HUES64 (cell line): ENCODE measurements at regions not wholly inside any gene's neighbourhood (a gene's known extent, or its start where the extent isn't known, plus 50 kb on each side); places are given as distances from the start of the nearest gene placed in this dataset.

Experiments used
- H3K27ac ChIP-seq: 2 replicates; pipeline ENCODE4 v1.7.0; 2013; ENCODE audit warnings: low read depth, low read length, inconsistent platforms
- H3K27me3 ChIP-seq: 2 replicates; pipeline ENCODE4 v1.6.1; 2013; ENCODE audit warnings: mild to moderate bottlenecking, low read length; ENCODE audit not compliant: insufficient read depth
- H3K36me3 ChIP-seq: 2 replicates; pipeline ENCODE4 v1.6.1; 2013; ENCODE audit warnings: mild to moderate bottlenecking, low read length; ENCODE audit not compliant: insufficient read depth
- H3K4me1 ChIP-seq: 2 replicates; pipeline ENCODE4 v1.6.1; 2013; ENCODE audit warnings: mild to moderate bottlenecking, low read length, moderate library complexity; ENCODE audit not compliant: insufficient read depth
- H3K4me3 ChIP-seq: 2 replicates; pipeline ENCODE4 v1.5.1; 2013; ENCODE audit warnings: mild to moderate bottlenecking, low read length, moderate library complexity
- H3K9ac ChIP-seq: 2 replicates; pipeline ENCODE4 v1.6.1; 2013; ENCODE audit warnings: mild to moderate bottlenecking, low read depth, low read length
- H3K9me3 ChIP-seq: 2 replicates; pipeline ENCODE4 v1.6.1; 2013; ENCODE audit warnings: low read depth, low read length; ENCODE audit not compliant: insufficient read depth
- WGBS: fragments of 150-250, 120-280 bp; methylation state at CpG from one replicate; pipeline ENCODE4 v1.1.7; 2013; ENCODE audit warnings: missing lambda C conversion rate; 5-methylcytosine and 5-hydroxymethylcytosine counted together

DNA sequence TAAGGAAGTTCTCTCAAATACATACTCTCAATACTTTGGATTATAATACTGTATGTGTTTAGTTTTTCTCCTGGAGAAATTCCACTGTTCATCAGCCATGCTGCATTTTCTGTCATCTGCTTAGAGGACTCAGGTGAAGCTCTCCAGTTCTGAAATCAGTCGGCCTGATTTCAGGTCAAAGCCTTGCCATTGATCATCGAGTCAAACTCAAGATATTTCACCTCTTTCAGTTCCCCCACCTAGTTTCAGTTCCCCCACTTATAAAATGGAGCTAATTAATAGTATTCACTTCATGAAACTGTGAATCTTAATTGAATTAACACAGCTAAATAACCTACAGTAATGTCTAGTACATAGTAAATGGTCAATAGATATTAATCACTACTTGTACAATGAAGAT is 75.3 kb upstream of the L3MBTL4 start:
- Histone ChIP-seq H3K4me3 (no peak overlapping the region), H3K27me3 (no peaks in the 10 kb centered on the region), H3K36me3 (no peaks in the 10 kb centered on the region), H3K4me1 (peaks cover 34% of the 10 kb centered on the region), H3K27ac (no peak overlapping the region), H3K9me3 (no peaks in the 10 kb centered on the region), H3K9ac (no peak overlapping the region)
- WGBS, result 93% methylated on average over 2 of the region's 2 CpGs

- Histone ChIP-seq H3K4me1 (peaks cover 12% of the 10 kb centered on the region), H3K27ac (no peak overlapping the region), H3K36me3 (no peaks in the 10 kb centered on the region), H3K9me3 (no peaks in the 10 kb centered on the region), H3K4me3 (no peak overlapping the region), H3K9ac (no peak overlapping the region), H3K27me3 (no peaks in the 10 kb centered on the region)
- 94% methylated on average over 5 of the region's 5 CpGs for WGBS
Measured at GRCh38 chr18:6493194-6493593, 78.5 kb upstream of the L3MBTL4 start.

DNA sequence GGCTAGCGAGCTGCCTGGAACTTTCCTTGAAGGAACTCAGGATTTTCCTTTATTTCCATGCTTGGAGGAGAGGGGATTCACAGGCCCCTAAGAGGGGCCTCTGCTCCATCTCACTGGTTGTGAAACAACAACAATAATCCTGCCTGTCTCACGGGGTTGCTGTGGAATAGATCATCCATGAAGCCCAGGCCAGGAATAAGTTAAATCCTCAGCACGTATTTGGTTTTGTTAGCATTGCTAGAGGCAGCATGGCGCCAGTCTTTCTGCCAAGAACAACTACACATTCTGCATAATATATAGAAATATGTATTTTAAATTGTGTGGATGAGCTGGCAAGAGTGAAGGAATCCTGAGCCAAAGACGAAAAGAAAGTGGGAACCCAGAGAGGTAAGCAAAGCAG is 80.8 kb upstream of the L3MBTL4 start:
- no peaks in the 10 kb centered on the region for H3K36me3 ChIP-seq
- no peaks in the 10 kb centered on the region for H3K27me3 ChIP-seq
- H3K9ac ChIP-seq, result no peak overlapping the region
- WGBS, result 96% methylated on average over 5 of the region's 5 CpGs
- H3K4me3 ChIP-seq, result no peak overlapping the region
- H3K27ac ChIP-seq, result no peak overlapping the region
- H3K4me1 ChIP-seq, result no peaks in the 10 kb centered on the region
- no peaks in the 10 kb centered on the region for H3K9me3 ChIP-seq

DNA sequence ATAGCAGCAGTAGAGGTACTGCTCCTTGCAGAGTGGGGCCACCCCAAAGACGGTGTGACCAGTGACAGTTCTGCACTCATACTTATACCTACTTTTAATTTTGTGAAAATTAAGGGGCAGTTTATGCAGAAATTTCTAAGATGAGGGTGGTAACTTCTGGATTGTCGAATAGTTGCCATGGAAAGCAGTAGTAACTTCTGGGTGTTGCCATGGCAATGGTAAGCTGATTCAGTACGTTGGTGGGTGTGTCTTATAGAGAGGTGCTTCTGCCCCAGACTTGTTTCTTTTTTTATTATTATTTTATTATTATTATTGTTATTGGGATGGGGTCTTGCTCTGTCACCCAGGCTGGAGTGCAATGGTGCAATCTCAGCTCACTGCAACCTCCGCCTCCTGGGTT is 82.8 kb upstream of the L3MBTL4 start:
- WGBS, result 96% methylated on average over 3 of the region's 4 CpGs
- Histone ChIP-seq H3K27ac (no peak overlapping the region), H3K9ac (no peak overlapping the region), H3K9me3 (no peaks in the 10 kb centered on the region), H3K36me3 (no peaks in the 10 kb centered on the region), H3K27me3 (no peaks in the 10 kb centered on the region), H3K4me3 (no peak overlapping the region), H3K4me1 (peaks cover 11% of the 10 kb centered on the region)

DNA sequence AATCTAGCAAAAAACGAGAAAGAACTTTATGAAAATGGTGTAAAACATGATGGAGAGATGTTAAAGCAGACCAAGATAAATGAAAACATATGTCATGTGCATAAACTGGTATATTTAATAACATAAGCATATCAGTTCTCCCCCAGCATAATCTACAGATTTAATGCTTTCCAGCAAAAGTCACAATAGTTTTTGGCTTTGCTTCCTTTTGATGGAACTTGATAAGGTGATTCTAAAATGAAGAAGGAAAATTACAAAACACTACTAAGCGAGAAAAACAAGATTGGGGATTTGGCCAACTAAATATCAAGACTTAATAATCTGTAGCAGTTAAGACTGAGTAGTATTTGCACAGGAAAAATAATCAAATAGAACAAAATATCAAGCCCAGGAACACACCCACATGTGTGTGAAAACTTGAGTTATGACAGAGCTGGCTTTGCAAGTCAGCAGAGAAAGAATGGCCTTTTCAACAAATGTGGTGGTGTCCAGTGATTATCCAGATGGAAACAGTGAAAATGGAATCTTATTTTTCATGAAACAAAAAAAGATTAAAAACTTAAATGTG is 83.7 kb upstream of the L3MBTL4 start:
- H3K27ac ChIP-seq, result no peak overlapping the region
- no peaks in the 10 kb centered on the region for H3K36me3 ChIP-seq
- H3K27me3 ChIP-seq, result no peaks in the 10 kb centered on the region
- peaks cover 13% of the 10 kb centered on the region for H3K4me1 ChIP-seq
- WGBS, result no CpG with 5 or more reads among the region's 2 CpGs
- H3K9ac ChIP-seq, result no peak overlapping the region
- no peaks in the 10 kb centered on the region for H3K9me3 ChIP-seq
- no peak overlapping the region for H3K4me3 ChIP-seq

DNA sequence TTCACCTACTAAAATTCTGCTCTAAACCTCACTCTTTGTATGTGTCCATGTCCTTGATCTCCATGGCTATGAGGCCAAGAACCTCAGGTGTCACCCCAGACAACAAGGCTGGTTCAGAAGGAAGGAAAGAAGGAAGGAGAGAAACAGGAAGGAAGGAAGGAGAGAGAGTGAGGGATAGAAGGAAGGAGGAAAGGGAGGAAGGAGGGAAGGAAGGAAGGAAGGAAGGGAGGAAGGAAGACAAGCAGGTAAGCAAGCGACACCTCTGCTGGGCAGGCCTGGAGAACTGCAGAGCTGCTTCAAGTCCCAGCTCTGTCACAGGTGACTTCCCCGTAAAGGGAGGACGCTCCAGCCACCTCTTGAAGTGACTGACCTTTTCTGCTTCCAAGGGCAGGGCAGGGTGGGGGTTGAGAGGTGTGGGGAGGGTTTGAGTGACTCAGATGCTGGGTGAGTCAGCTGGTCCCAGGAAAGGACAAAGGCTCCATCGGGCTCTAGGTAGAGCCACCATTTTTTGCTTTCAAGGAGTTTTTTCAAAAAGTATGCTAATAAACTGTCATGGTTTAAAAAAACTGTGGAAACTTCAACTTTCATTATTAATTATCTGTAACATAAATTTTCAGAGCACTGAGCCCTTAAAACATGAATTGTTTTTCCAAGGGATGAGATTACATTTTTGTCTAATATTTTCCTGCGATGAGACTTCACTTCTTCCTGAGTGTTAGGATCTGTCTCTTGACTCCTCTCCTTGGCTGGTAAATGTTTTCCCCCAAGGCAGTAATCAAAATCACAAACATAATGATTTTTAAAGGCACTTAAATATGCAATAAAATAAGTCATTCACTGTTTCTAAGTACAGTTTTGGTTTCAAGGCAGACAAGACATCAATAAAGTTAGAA is 90.1 kb upstream of the L3MBTL4 start:
- 91% methylated on average over 5 of the region's 5 CpGs for WGBS
- H3K27me3 ChIP-seq, result no peaks in the 10 kb centered on the region
- H3K9ac ChIP-seq, result no peak overlapping the region
- no peak overlapping the region for H3K4me3 ChIP-seq
- H3K36me3 ChIP-seq, result no peaks in the 10 kb centered on the region
- H3K27ac ChIP-seq, result no peak overlapping the region
- H3K9me3 ChIP-seq, result no peaks in the 10 kb centered on the region
- H3K4me1 ChIP-seq, result peaks cover 16% of the 10 kb centered on the region

DNA sequence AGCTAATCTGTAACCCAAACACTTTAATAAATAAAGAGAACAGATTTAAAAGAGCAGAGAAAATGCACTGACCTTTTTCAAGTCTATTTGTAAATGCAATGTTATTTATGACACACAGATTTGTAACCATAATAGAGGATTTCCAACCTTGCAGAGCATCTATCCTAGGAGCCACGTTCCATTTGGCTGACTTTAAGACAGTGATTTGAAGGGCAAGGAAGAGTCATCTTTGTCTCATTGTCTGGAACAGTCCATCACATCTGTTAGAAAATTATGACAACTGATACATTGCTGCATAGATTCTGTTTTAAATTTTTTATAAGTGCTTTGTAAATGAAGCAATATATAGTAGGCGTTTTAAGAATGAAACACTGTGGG is 90.8 kb upstream of the L3MBTL4 start:
- Histone ChIP-seq H3K4me3 (no peak overlapping the region), H3K9ac (no peak overlapping the region), H3K27ac (no peak overlapping the region), H3K9me3 (no peaks in the 10 kb centered on the region), H3K4me1 (peaks cover 19% of the 10 kb centered on the region), H3K36me3 (no peaks in the 10 kb centered on the region), H3K27me3 (no peaks in the 10 kb centered on the region)
- WGBS, result 95% methylated on average over 2 of the region's 2 CpGs

GRCh38 chr18:6509417-6509816 is 94.7 kb upstream of the L3MBTL4 start:
- Histone ChIP-seq H3K27ac (no peak overlapping the region), H3K4me3 (no peak overlapping the region), H3K9me3 (no peaks in the 10 kb centered on the region), H3K9ac (no peak overlapping the region), H3K4me1 (peaks cover 7% of the 10 kb centered on the region; the same call in 1 of the 2 replicates), H3K36me3 (no peaks in the 10 kb centered on the region), H3K27me3 (no peaks in the 10 kb centered on the region)
- WGBS, result 89% methylated on average over 7 of the region's 7 CpGs

DNA sequence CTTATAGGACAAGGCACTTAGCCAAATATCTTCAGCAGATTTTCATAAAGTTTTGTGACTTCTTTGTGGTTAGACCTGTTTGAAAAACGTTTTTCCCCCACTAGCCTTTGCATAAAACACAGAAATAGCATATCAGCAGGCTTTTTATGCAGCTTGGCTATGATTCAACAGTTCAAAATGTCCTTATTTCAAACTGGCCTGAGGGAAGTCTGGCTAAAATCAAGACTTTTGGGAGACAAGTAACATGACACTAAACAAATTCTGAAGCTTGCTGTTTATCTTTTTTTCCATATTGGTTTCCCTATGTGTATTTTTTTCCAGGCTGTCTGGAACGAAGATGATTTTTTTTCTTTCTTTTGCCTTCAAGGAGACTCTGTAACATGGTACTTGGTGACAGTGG is 95.1 kb upstream of the L3MBTL4 start:
- peaks cover 7% of the 10 kb centered on the region; the same call in 1 of the 2 replicates for H3K4me1 ChIP-seq
- H3K36me3 ChIP-seq, result no peaks in the 10 kb centered on the region
- no peak overlapping the region for H3K4me3 ChIP-seq
- H3K27ac ChIP-seq, result no peak overlapping the region
- no peaks in the 10 kb centered on the region for H3K27me3 ChIP-seq
- 54% methylated on average over 2 of the region's 2 CpGs for WGBS
- no peak overlapping the region for H3K9ac ChIP-seq
- no peaks in the 10 kb centered on the region for H3K9me3 ChIP-seq

DNA sequence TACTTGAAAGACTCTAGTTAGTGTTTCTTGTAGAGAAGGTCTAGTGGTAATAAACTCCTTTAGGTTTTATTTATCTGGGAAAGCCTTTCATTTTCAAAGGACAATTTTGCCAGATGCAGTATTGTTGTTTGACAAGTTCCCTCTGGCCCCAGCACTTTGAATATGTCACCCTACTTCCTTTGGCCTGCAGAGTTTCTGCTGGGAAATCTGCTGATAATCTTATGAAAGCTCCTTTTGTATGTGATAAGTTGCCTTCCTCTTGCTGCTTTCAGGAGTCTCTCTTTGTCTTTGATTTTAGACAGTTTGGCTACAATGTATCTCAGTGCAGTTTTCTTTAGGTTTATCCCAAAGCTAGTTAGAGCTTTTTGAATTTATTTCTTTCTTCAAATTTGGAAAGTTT is 106.2 kb upstream of the L3MBTL4 start:
- Histone ChIP-seq H3K4me3 (no peak overlapping the region), H3K9me3 (no peaks in the 10 kb centered on the region), H3K27me3 (no peaks in the 10 kb centered on the region), H3K9ac (no peak overlapping the region), H3K4me1 (no peaks in the 10 kb centered on the region), H3K27ac (no peak overlapping the region), H3K36me3 (no peaks in the 10 kb centered on the region)

- H3K36me3 ChIP-seq, result no peaks in the 10 kb centered on the region
- H3K9ac ChIP-seq, result no peak overlapping the region
- no peak overlapping the region for H3K4me3 ChIP-seq
- H3K27me3 ChIP-seq, result no peaks in the 10 kb centered on the region
- no peak overlapping the region for H3K27ac ChIP-seq
- no peaks in the 10 kb centered on the region for H3K9me3 ChIP-seq
- H3K4me1 ChIP-seq, result no peaks in the 10 kb centered on the region
- 83% methylated on average over 1 of the region's 1 CpG for WGBS
Measured at GRCh38 chr18:6521803-6522418, 107.2 kb upstream of the L3MBTL4 start.
